HPDE6-E6E7 (cell line): ENCODE measurements at regions not wholly inside any gene's neighbourhood (a gene's known extent, or its start where the extent isn't known, plus 50 kb on each side); places are given as distances from the start of the nearest gene placed in this dataset.

Experiments used
- DNase-seq: peaks from one replicate; pipeline ENCODE4 v3.0.0; 2011; ENCODE audit warnings: missing footprints; ENCODE audit errors: extremely low spot score

DNA sequence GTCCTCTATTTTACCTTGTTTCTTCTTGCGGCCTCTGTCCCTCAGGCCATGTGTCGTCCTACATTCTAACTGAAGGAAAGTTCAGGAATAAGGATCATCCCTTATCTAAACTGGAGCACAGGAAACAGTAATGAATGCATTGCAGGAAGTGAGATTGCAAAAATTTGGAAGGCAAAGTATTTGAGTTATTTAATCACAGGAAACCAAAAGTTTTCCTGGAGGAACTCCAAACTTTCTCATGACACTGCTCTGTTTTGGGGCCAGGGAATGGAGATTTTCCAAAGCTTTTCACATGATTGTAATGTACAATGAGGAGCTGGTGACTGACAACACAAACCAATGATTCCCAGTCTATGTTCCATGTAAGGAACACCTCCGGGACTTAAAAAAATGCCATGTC lies 57.8 kb upstream of the PLSCR4 start:
- no peak for DNase-seq

DNA sequence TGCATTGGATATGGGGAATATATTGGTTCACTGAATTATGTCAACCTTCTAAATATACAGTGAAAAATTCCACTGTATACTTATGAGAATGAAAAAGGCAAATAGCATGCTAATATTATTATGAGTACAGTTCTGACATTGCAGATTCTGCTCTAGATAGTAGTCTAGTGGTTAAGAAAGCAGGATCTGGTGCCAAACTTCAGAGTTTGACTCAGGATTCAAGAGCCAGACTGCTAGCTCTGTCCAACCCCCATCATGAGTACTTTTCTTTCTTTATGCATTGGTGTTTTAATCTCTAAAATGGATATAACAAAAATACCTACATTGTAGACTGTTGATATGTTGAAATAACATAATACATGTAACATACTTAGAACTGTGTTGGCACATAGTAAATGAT lies 57.3 kb upstream of the PLSCR4 start:
- no peak for DNase-seq

DNA sequence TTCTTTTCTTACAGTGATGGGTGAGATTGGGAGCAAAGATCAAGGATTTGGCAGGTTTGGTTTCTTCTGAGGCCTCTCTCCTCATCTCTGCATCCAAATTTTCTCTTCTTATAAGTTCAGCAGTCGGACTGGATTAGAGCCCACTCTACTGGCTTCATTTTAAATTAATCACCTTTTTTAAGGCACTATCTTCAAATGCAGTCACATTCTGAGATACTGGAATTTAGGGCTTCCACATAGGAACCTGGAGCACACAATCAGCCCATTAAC lies 56.5 kb upstream of the PLSCR4 start:
- no peak for DNase-seq

DNA sequence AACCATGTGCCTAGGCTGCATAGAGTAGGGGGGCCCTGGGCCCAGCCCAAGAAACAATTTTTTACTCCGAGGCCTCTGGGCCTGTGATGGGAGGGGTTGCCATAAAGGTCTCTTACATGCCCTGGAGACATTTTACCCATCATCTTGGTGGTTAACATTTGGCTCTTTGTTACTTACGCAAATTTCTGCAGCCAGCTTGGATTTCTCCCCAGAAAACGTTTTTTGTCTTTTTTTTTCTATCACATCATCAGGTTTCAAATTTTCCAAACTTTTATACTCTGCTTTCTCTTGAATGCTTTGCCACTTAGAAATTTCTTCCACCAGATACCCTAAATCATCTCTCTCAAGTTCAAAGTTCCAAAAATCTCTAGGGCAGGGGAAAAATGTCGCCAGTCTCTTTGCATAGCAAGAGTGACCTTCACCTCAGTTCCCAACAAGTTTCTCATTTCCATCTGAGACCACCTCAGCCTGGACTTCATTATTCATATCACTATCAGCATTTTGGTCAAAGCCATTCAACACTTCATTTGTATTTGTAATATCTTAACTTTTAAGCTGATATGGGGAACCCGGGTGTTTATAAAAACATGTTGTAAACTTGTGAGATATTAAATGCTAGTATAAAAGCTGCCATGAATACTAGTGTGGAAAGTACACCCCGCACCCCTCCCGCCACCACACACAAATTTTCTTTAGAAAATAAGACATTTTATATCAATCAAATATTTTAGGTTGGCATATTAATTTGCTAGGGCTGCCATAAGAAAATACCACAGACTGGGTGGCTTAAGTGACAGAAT lies 56.0 kb upstream of the PLSCR4 start:
- DNase-seq, result no peak

DNA sequence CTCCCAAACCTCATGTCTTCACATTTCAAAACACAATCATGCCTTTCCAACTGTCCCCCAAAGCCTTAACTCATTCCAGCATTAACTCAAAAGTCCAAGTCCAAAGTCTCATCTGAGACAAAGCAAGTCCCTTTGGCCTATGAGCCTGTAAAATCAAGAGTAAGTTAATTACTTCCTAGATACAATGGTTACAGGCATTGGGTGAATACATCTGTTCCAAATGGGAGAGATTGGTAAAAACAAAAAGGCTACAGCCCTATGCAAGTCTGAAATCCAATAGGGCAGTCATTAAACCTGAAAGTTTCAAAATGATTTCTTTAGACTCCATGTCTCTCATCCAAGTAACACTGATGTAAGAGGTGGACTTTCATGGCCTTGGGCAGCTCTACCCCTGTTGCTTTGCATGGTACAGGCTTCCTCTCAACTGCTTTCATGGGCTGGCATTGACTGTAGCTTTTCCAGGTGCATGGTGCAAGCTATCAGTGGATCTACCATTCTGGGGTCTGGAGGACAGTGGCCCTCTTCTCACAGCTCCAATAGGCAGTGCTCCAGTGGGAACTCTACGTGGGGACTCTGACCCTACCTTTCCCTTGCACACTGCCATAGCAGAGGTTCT lies 55.0 kb upstream of the PLSCR4 start:
- DNase-seq, result no peak

- DNase-seq, result no peak
Measured at GRCh38 chr3:146300768-146301167, 49.9 kb upstream of the PLSCR4 start.
